Gastrocnemius medialis (tissue), 4 donors: ENCODE measurements at regions not wholly inside any gene's neighbourhood (a gene's known extent, or its start where the extent isn't known, plus 50 kb on each side); places are given as distances from the start of the nearest gene placed in this dataset.

Experiments
- ATAC-seq, 2 donors: fragments of 150-250 bp; one replicate each; pipeline ENCODE4 v1.9.1; 2016
- DNase-seq, 2 donors: peaks; one replicate each; pipeline ENCODE4 v3.0.0-alpha.2; 2019
- H3K27ac ChIP-seq, 4 donors: fragments of 200-600 bp; sonication (generic); 1 replicate in 1 of 4; 2 replicates in 3 of 4; pipeline ENCODE4 v1.5.1; 2016 to 2018; ENCODE audit warnings: mild to moderate bottlenecking in 2 of 4, moderate library complexity in 1 of 4
- H3K27me3 ChIP-seq, 3 donors: fragments of 200-600 bp; sonication (generic) in 2 of 3; 1 replicate in 1 of 3; 2 replicates in 2 of 3; pipeline versions ENCODE4 v1.5.1 to v1.6.0; 2016 to 2019; ENCODE audit warnings: mild to moderate bottlenecking in 1 of 3, moderate library complexity in 1 of 3
- H3K36me3 ChIP-seq, 2 donors: fragments of 200-600 bp; sonication (generic) in 1 of 2; one replicate each; pipeline ENCODE4 v1.5.1; 2017 to 2018
- H3K4me1 ChIP-seq, 2 donors: fragments of 200-600 bp; sonication (generic) in 1 of 2; one replicate each; pipeline ENCODE4 v1.5.1; 2016 to 2017; ENCODE audit warnings: mild to moderate bottlenecking in 2 of 2
- H3K4me3 ChIP-seq, 4 donors: fragments of 200-600 bp; sonication (generic) in 3 of 4; 1 replicate in 1 of 4; 2 replicates in 3 of 4; pipeline ENCODE4 v1.5.1; 2016 to 2019; ENCODE audit warnings: mild to moderate bottlenecking in 2 of 4
- H3K9me3 ChIP-seq, 3 donors: fragments of 200-600 bp; sonication (generic) in 2 of 3; 1 replicate in 1 of 3; 2 replicates in 2 of 3; pipeline ENCODE4 v1.5.1; 2016 to 2019
- CTCF ChIP-seq, 5 experiments: fragments of 450-650 bp in 3 of 5; fragments of 200-600 bp in 2 of 5; sonication (generic) in 2 of 5; IDR thresholded peaks in 4 of 5; conservative IDR thresholded peaks in 1 of 5; 1 replicate in 4 of 5; 2 replicates in 1 of 5; pipeline ENCODE4 v1.5.1; 2016 to 2019; ENCODE audit warnings: antibody characterized with exemption in 5 of 5, mild to moderate bottlenecking in 3 of 5, moderate library complexity in 3 of 5
- POLR2A ChIP-seq, 2 donors: fragments of 450-650 bp; IDR thresholded peaks; one replicate each; pipeline ENCODE4 v1.6.1; 2017; ENCODE audit warnings: antibody characterized with exemption in 2 of 2, mild to moderate bottlenecking in 2 of 2, moderate library complexity in 2 of 2
- in situ Hi-C, 4 donors: fragments of 200-750 bp; cut with MboI; loops; one replicate each; pipeline versions ENCODE4 v1.15.0 to v1.8.0; 2017; ENCODE audit warnings: low sequenced_read_pairs in 4 of 4
- intact Hi-C: fragments of 100-400 bp; cut with DNase I; formaldehyde crosslinking; loops from one replicate; pipeline ENCODE4 v1.15.1; 2023; ENCODE audit warnings: low total_unique reads

- Histone ChIP-seq H3K36me3 (no peaks in the 10 kb centered on the region), H3K4me1 (no peaks in the 10 kb centered on the region), H3K27me3 (no peaks in the 10 kb centered on the region), H3K4me3 (no peak overlapping the region), H3K27ac (no peak overlapping the region), H3K9me3 (no peaks in the 10 kb centered on the region)
- no peak for ATAC-seq
- in situ Hi-C loops: no loop called here
- no peak for DNase-seq
- intact Hi-C loops: no loop called here
- TF ChIP-seq POLR2A (IDR thresholded peaks at IDR 0.05): no peak
- no peak for TF ChIP-seq CTCF (IDR thresholded peaks at IDR 0.05 in 4 of 5, conservative IDR thresholded peaks at IDR 0.05 in 1 of 5)
Observed at GRCh38 chr14:97350894-97351731, 553.9 kb downstream of the VRK1 start.

DNA sequence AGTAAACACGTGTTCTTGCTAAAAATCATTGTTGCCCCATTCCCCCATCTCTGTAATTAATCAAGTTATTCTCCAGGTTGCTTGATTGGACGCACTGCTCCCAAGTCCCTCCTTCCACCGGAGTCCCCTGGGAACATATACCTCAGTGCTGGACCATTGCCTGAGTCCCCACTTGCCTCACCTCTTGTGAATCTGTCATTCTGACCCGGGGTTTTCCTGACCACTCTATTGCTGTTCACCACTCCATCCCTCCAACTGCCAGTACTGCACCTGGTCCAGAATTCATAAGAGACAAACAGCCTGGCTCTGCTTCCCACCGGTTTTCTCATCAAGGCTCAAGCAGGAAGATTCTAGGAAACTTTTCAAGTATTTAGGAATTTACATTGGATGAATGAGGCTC lies 555.9 kb downstream of the VRK1 start:
- in situ Hi-C loops: no loop called here
- DNase-seq: no peak
- H3K9me3 ChIP-seq: no peaks in the 10 kb centered on the region
- H3K4me3 ChIP-seq: no peak overlapping the region
- H3K36me3 ChIP-seq: no peaks in the 10 kb centered on the region
- TF ChIP-seq POLR2A (IDR thresholded peaks at IDR 0.05): no peak
- TF ChIP-seq CTCF (IDR thresholded peaks at IDR 0.05 in 4 of 5, conservative IDR thresholded peaks at IDR 0.05 in 1 of 5): no peak
- no peak for ATAC-seq
- H3K27ac ChIP-seq: no peak overlapping the region
- H3K4me1 ChIP-seq: no peaks in the 10 kb centered on the region
- intact Hi-C loops: no loop called here
- no peaks in the 10 kb centered on the region for H3K27me3 ChIP-seq

GRCh38 chr14:97354119-97354722 lies 557.0 kb downstream of the VRK1 start:
- H3K4me1 ChIP-seq: no peaks in the 10 kb centered on the region
- H3K36me3 ChIP-seq: no peaks in the 10 kb centered on the region
- intact Hi-C loops: no loop called here
- H3K9me3 ChIP-seq: no peaks in the 10 kb centered on the region
- H3K27ac ChIP-seq: no peak overlapping the region
- in situ Hi-C loops: no loop called here
- TF ChIP-seq CTCF (IDR thresholded peaks at IDR 0.05 in 4 of 5, conservative IDR thresholded peaks at IDR 0.05 in 1 of 5) (no peak), POLR2A (IDR thresholded peaks at IDR 0.05) (no peak)
- ATAC-seq (no peak), DNase-seq (no peak)
- no peaks in the 10 kb centered on the region for H3K27me3 ChIP-seq
- H3K4me3 ChIP-seq: no peak overlapping the region

DNA sequence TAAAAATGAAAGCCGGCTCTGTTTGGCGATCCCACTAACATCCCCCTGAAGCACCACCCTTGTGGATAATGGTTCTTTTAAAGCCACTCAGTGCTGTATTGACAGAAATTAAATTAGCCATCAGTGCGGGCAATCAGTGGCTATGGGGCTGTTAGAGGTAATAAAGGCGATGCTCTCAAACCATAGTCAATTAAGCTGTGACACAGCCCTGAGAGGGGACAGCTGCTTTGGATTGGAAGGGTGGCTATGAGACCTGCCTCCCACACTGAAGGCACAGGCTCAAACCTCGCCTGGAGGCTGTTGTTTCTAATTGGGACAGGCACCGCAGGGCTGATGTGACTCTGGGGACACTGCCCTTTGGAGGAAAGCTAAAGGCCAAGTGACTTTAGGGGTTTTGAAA lies 562.2 kb downstream of the VRK1 start:
- intact Hi-C loops (no loop called here), in situ Hi-C loops (no loop called here)
- H3K4me1 ChIP-seq: no peaks in the 10 kb centered on the region
- H3K36me3 ChIP-seq: no peaks in the 10 kb centered on the region
- no peak overlapping the region for H3K4me3 ChIP-seq
- DNase-seq (no peak), ATAC-seq (no peak)
- no peaks in the 10 kb centered on the region for H3K9me3 ChIP-seq
- no peak overlapping the region for H3K27ac ChIP-seq
- TF ChIP-seq POLR2A (IDR thresholded peaks at IDR 0.05): no peak
- no peak for TF ChIP-seq CTCF (IDR thresholded peaks at IDR 0.05 in 4 of 5, conservative IDR thresholded peaks at IDR 0.05 in 1 of 5)
- H3K27me3 ChIP-seq: no peaks in the 10 kb centered on the region
